Stomach (tissue), 4 donors: ENCODE measurements at regions not wholly inside any gene's neighbourhood (a gene's known extent, or its start where the extent isn't known, plus 50 kb on each side); places are given as distances from the start of the nearest gene placed in this dataset.

Source experiments
- CTCF ChIP-seq, 7 experiments: fragments of 450-650 bp in 4 of 7; fragments of 200-600 bp in 3 of 7; sonication (generic) in 3 of 7; IDR thresholded peaks; one replicate each; pipeline ENCODE4 v1.5.1; 2016 to 2019; ENCODE audit warnings: antibody characterized with exemption in 7 of 7, control low read depth in 2 of 7, mild to moderate bottlenecking in 1 of 7
- EP300 ChIP-seq: sonication (generic); formaldehyde crosslinking; IDR thresholded peaks from one replicate; pipeline ENCODE4 v1.6.1; 2017; ENCODE audit warnings: antibody characterized with exemption
- POLR2A ChIP-seq, 4 donors: fragments of 450-650 bp; IDR thresholded peaks; one replicate each; pipeline ENCODE4 v1.6.1; 2016; ENCODE audit warnings: antibody characterized with exemption in 4 of 4, control low read depth in 2 of 4, mild to moderate bottlenecking in 1 of 4, moderate library complexity in 1 of 4
- POLR2AphosphoS5 ChIP-seq, 3 donors: sonication (generic); formaldehyde crosslinking; IDR thresholded peaks; one replicate each; pipeline ENCODE4 v1.6.1; 2016; ENCODE audit warnings: antibody characterized with exemption in 3 of 3

GRCh38 chr12:97300891-97301290, 161.7 kb upstream of the RMST start:
- no peak for TF ChIP-seq EP300
- TF ChIP-seq CTCF (IDR thresholded peaks at IDR 0.05): no peak
- TF ChIP-seq POLR2A (IDR thresholded peaks at IDR 0.05): no peak
- no peak for TF ChIP-seq POLR2AphosphoS5 (IDR thresholded peaks at IDR 0.05)
